Heart left ventricle (tissue), 16 donors: ENCODE measurements at regions not wholly inside any gene's neighbourhood (a gene's known extent, or its start where the extent isn't known, plus 50 kb on each side); places are given as distances from the start of the nearest gene placed in this dataset.

Experiments used
- ATAC-seq, 4 donors: fragments of 200-7000 bp; cut with Tn5 transposase; one replicate each; pipeline ENCODE4 v1.9.1; 2020 to 2022; ENCODE audit warnings: moderate library complexity in 4 of 4, mild to moderate bottlenecking in 3 of 4, moderate number of reproducible peaks in 1 of 4
- DNase-seq, 5 donors: peaks; one replicate each; pipeline ENCODE4 v3.0.0-alpha.2; 2020
- H3K27ac ChIP-seq, 12 donors: fragments of 200-600 bp; sonication (generic) in 4 of 12; one replicate each; pipeline versions ENCODE4 v1.5.0 to v1.8.0; 2016 to 2022; ENCODE audit warnings: mild to moderate bottlenecking in 2 of 12
- H3K27me3 ChIP-seq, 9 donors: fragments of 200-600 bp; sonication (generic) in 2 of 9; one replicate each; pipeline versions ENCODE4 v1.5.1 to v1.8.0; 2016 to 2022; ENCODE audit warnings: mild to moderate bottlenecking in 3 of 9
- H3K36me3 ChIP-seq, 9 donors: fragments of 200-600 bp; sonication (generic) in 2 of 9; one replicate each; pipeline versions ENCODE4 v1.5.0 to v1.8.0; 2018 to 2022; ENCODE audit warnings: mild to moderate bottlenecking in 2 of 9
- H3K4me1 ChIP-seq, 12 donors: fragments of 200-600 bp; sonication (generic) in 4 of 12; one replicate each; pipeline versions ENCODE4 v1.5.0 to v1.8.0; 2016 to 2022; ENCODE audit warnings: mild to moderate bottlenecking in 3 of 12
- H3K4me3 ChIP-seq, 12 donors: fragments of 200-600 bp; sonication (generic) in 4 of 12; one replicate each; pipeline versions ENCODE4 v1.5.0 to v1.8.0; 2017 to 2022; ENCODE audit warnings: mild to moderate bottlenecking in 9 of 12, moderate library complexity in 4 of 12
- H3K9me3 ChIP-seq, 12 donors: fragments of 200-600 bp; sonication (generic) in 4 of 12; one replicate each; pipeline versions ENCODE4 v1.5.0 to v1.8.0; 2016 to 2022; ENCODE audit warnings: mild to moderate bottlenecking in 1 of 12
- POLR2A ChIP-seq, 2 donors: fragments of 450-650 bp; IDR thresholded peaks; one replicate each; pipeline ENCODE4 v1.6.1; 2017; ENCODE audit warnings: antibody characterized with exemption in 2 of 2, mild to moderate bottlenecking in 2 of 2, moderate library complexity in 2 of 2
- WGBS, 4 donors: extraction: QIAGEN DNeasy Blood & Tissue Kit in 2 of 4; methylation state at CpG; one replicate each; pipeline versions ENCODE4 v1.1.5 to v1.1.7; 2013 to 2018; 5-methylcytosine and 5-hydroxymethylcytosine counted together
- intact Hi-C, 10 donors: fragments of 100-400 bp; cut with DNase I; formaldehyde crosslinking; loops; one replicate each; pipeline versions ENCODE4 v1.11.1 to v1.14.2; 2022
- TF ChIP-seq, protein P1 (sequence below), 12 donors: fragments of 200-600 bp; sonication (generic) in 4 of 12; IDR thresholded peaks; one replicate each; pipeline versions ENCODE4 v1.5.0 to v1.8.0; 2018 to 2022; ENCODE audit warnings: antibody characterized with exemption in 12 of 12, mild to moderate bottlenecking in 5 of 12
- donor health status: ischemic (EF 13 %, LVEDD 7.1; RV severe dilation, severe dysfunction).
- donor health status: healthy with polysubstance abuse.
- donor health status: DM: no; HTN: yes; CAD: no.
- donor health status: DM: no; HTN: no; CAD: no.
- donor health status: ischemic (EF 25% LVEDD 6.9; RV normal size, moderate dysfunction).
- donor health status: ischemic (EF 25% LVEDD 5.7; RV mildly dilated, moderate dysfunction).
- donor health status: healthy.
- donor health status: DM: yes; HTN: yes; CAD: no.
- donor health status: ischemic (EF 35%, LVEDD 5.7; RV mildly dilated, moderate dysfunction).
- donor health status: nonischemic (EF 11% LVEDD 7.7; RV severe dilation, severe dysfunction).
- donor health status: DM: yes; HTN: yes; CAD: no.
- donor health status: PGD.
- donor health status: ischemic (EF 29% LVEDD 5.4; RV normal size, mild dysfunction).
- donor health status: nonischemic (EF 23%, LVEDD 6.1; RV moderate dilation, normal function).

DNA sequence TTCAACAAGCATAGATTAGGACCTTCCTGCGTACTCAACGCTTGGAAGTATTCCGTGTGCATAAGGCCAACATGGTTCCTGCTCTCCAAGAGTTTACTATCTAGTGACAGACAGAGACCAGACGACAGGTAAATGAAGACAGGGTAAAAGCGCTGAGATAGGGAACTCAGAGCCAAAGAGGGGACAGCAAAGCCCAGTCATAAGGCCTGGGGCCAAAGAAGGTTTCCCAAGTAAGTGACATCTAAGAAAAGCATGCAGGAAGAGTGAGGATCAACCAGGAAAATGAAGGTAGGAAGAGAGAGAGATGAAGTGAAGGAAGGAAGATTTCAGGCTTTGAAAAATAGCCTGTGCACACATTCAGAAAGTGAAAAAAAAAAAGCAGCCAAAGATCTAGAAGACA, 76.9 kb upstream of the CDH20 start:
- no peaks in the 10 kb centered on the region for H3K4me1 ChIP-seq
- no peaks in the 10 kb centered on the region for H3K27me3 ChIP-seq
- H3K36me3 ChIP-seq = no peaks in the 10 kb centered on the region
- DNase-seq (no peak), ATAC-seq (no peak)
- no peak overlapping the region for H3K4me3 ChIP-seq
- 81 to 84% (median 83%) methylated on average over 5 of the region's 5 CpGs for WGBS, 4 donors
- intact Hi-C loops = no loop called here
- TF ChIP-seq POLR2A (IDR thresholded peaks at IDR 0.05) = no peak
- TF ChIP-seq, protein P1, sequence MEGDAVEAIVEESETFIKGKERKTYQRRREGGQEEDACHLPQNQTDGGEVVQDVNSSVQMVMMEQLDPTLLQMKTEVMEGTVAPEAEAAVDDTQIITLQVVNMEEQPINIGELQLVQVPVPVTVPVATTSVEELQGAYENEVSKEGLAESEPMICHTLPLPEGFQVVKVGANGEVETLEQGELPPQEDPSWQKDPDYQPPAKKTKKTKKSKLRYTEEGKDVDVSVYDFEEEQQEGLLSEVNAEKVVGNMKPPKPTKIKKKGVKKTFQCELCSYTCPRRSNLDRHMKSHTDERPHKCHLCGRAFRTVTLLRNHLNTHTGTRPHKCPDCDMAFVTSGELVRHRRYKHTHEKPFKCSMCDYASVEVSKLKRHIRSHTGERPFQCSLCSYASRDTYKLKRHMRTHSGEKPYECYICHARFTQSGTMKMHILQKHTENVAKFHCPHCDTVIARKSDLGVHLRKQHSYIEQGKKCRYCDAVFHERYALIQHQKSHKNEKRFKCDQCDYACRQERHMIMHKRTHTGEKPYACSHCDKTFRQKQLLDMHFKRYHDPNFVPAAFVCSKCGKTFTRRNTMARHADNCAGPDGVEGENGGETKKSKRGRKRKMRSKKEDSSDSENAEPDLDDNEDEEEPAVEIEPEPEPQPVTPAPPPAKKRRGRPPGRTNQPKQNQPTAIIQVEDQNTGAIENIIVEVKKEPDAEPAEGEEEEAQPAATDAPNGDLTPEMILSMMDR (IDR thresholded peaks at IDR 0.05) = no peak
- H3K27ac ChIP-seq = no peak overlapping the region
- H3K9me3 ChIP-seq = no peaks in the 10 kb centered on the region

GRCh38 chr18:61261870-61262269, 71.4 kb upstream of the CDH20 start:
- H3K27ac ChIP-seq = no peak overlapping the region
- H3K27me3 ChIP-seq = no peaks in the 10 kb centered on the region
- 75 to 90% (median 83%) methylated on average over 2 of the region's 2 CpGs for WGBS, 4 donors
- H3K4me3 ChIP-seq = no peak overlapping the region
- no peak for DNase-seq
- no peaks in the 10 kb centered on the region for H3K36me3 ChIP-seq
- no peaks in the 10 kb centered on the region for H3K9me3 ChIP-seq
- intact Hi-C loops = no loop called here
- no peaks in the 10 kb centered on the region for H3K4me1 ChIP-seq
- TF ChIP-seq POLR2A (IDR thresholded peaks at IDR 0.05) = no peak
- ATAC-seq = no peak

DNA sequence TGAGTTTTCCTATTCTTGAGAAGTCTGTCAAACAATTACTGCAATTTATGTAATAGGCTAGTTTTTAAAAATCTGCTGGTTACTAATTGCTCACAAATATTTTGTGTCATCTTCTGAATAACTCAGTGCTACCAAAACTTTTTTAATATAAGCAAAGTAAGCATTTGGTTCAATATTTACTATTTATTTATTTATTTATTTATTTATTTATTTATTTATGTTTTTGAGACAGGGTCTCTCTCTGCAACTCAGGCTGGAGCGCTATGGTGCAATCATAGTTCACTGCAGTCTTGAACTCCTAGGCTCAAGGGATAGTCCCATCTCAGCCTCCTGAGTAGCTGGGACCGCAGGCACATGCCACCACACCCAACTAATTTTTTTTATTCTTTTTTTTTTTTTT, 60.4 kb upstream of the CDH20 start:
- Histone ChIP-seq H3K4me1 (no peaks in the 10 kb centered on the region), H3K27ac (no peak overlapping the region), H3K9me3 (peaks cover 0 to 5% (median 0%) of the 10 kb centered on the region in 12 donors), H3K36me3 (no peaks in the 10 kb centered on the region), H3K27me3 (no peaks in the 10 kb centered on the region), H3K4me3 (no peak overlapping the region)
- intact Hi-C loops = no loop called here
- ATAC-seq (no peak), DNase-seq (no peak)
- 80 to 86% (median 82%) methylated on average over 2 of the region's 2 CpGs for WGBS, 4 donors
- TF ChIP-seq POLR2A (IDR thresholded peaks at IDR 0.05) = no peak
- TF ChIP-seq, protein P1 (IDR thresholded peaks at IDR 0.05) = no peak

- H3K27ac ChIP-seq = no peak overlapping the region
- peaks cover 0 to 4% (median 0%) of the 10 kb centered on the region in 12 donors for H3K9me3 ChIP-seq
- ATAC-seq = no peak
- whole genome bisulfite sequencing, 4 donors = 77 to 83% (median 78%) methylated on average over 3 of the region's 3 CpGs
- H3K36me3 ChIP-seq = no peaks in the 10 kb centered on the region
- H3K4me3 ChIP-seq = no peak overlapping the region
- TF ChIP-seq POLR2A (IDR thresholded peaks at IDR 0.05) = no peak
- TF ChIP-seq, protein P1 (IDR thresholded peaks at IDR 0.05) = no peak
- no peaks in the 10 kb centered on the region for H3K27me3 ChIP-seq
- no peak for DNase-seq
- H3K4me1 ChIP-seq = no peaks in the 10 kb centered on the region
- intact Hi-C loops = no loop called here
Measured at GRCh38 chr18:61273533-61273932, 59.7 kb upstream of the CDH20 start.

DNA sequence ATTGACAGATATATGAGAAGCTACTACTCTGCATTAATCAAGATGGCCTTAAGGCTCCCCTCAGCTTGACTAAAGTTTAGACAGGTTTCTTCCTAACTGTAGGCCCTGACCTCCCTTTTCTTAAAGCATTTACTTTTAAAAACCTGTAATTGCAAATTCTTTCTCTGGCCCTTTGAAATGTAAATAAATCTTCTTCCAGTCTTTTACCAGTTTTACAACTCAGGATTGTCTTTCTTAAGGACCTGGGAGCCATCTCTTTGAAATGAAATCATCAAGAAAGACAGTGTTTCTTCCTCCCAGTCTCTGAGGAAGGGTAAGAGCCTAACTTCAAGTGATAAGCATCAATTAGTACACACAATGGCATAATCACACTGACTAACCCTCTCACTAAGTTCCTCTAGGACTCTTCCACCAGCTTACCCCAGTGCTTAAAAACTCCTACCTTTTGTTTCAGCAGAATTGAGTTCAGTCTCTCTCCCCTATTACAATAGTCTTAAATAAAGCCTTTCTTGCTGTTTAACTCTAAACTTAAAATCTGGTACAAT, 58.7 kb upstream of the CDH20 start:
- TF ChIP-seq, protein P1 (IDR thresholded peaks at IDR 0.05) = no peak
- TF ChIP-seq POLR2A (IDR thresholded peaks at IDR 0.05) = no peak
- Histone ChIP-seq H3K4me3 (no peak overlapping the region), H3K27ac (no peak overlapping the region), H3K4me1 (no peaks in the 10 kb centered on the region), H3K36me3 (no peaks in the 10 kb centered on the region), H3K27me3 (no peaks in the 10 kb centered on the region), H3K9me3 (peaks cover 0 to 3% (median 0%) of the 10 kb centered on the region in 12 donors)
- ATAC-seq (no peak), DNase-seq (no peak)
- intact Hi-C loops = no loop called here
